GM18502 (cell line): ENCODE measurements at regions not wholly inside any gene's neighbourhood (a gene's known extent, or its start where the extent isn't known, plus 50 kb on each side); places are given as distances from the start of the nearest gene placed in this dataset.
"Not testable (repeated sequence)": the region's sequence is repeated elsewhere in the genome, so short reads cannot be mapped to it uniquely, and the experiment has no call there.

ENCODE experiments used
- ATAC-seq: cut with Tn5 transposase; IDR thresholded peaks from one replicate; pipeline ENCODE4 v1.9.1; 2021; ENCODE audit warnings: mild to moderate bottlenecking; ENCODE audit not compliant: unreplicated experiment, poor library complexity

- no peak for ATAC-seq
Measured at GRCh38 chr1:5691795-5692509, 300.3 kb downstream of the NPHP4 start.

- ATAC-seq = no peak
Measured at GRCh38 chr1:5690898-5691297, 301.3 kb downstream of the NPHP4 start.

GRCh38 chr1:5690291-5690690, 301.9 kb downstream of the NPHP4 start:
- ATAC-seq = no peak

GRCh38 chr1:5688081-5689077, 303.8 kb downstream of the NPHP4 start:
- no peak for ATAC-seq

- no peak for ATAC-seq
Measured at GRCh38 chr1:5686925-5687706, 305.1 kb downstream of the NPHP4 start.

- ATAC-seq = no peak
Measured at GRCh38 chr1:5686195-5686594, 306.0 kb downstream of the NPHP4 start.

GRCh38 chr1:5685446-5686040, 306.7 kb downstream of the NPHP4 start:
- ATAC-seq = no peak

GRCh38 chr1:5684791-5685190, 307.4 kb downstream of the NPHP4 start:
- ATAC-seq = no peak

GRCh38 chr1:5683446-5683845, 308.8 kb downstream of the NPHP4 start:
- no peak for ATAC-seq

- no peak for ATAC-seq
Measured at GRCh38 chr1:5682626-5683225, 309.5 kb downstream of the NPHP4 start.

GRCh38 chr1:5681654-5682053, 310.6 kb downstream of the NPHP4 start:
- no peak for ATAC-seq

GRCh38 chr1:5680600-5680999, 311.6 kb downstream of the NPHP4 start:
- no peak for ATAC-seq

- no peak for ATAC-seq
Measured at GRCh38 chr1:5678759-5679158, 313.5 kb downstream of the NPHP4 start.

- not testable (repeated sequence) for ATAC-seq
Measured at GRCh38 chr1:5672355-5672754, 319.9 kb downstream of the NPHP4 start.

- no peak for ATAC-seq
Measured at GRCh38 chr1:5670590-5671350, 321.5 kb downstream of the NPHP4 start.

GRCh38 chr1:5667513-5668325, 324.5 kb downstream of the NPHP4 start:
- no peak for ATAC-seq

- no peak for ATAC-seq
Measured at GRCh38 chr1:5664906-5665875, 327.0 kb downstream of the NPHP4 start.
